GM12875 (cell line): ENCODE measurements at regions not wholly inside any gene's neighbourhood (a gene's known extent, or its start where the extent isn't known, plus 50 kb on each side); places are given as distances from the start of the nearest gene placed in this dataset.

ENCODE experiments used
- H3K4me3 ChIP-seq: one replicate; pipeline ENCODE4 v1.5.1; 2011; ENCODE audit warnings: low read depth, low read length, control low read depth
- CTCF ChIP-seq: IDR thresholded peaks from 2 replicates; pipeline ENCODE4 v1.5.1; 2011; ENCODE audit warnings: low read depth, mild to moderate bottlenecking, control low read depth, inconsistent platforms, low read length, moderate library complexity, borderline replicate concordance; ENCODE audit not compliant: insufficient read depth

- H3K4me3 ChIP-seq = no peak overlapping the region
- no peak for TF ChIP-seq CTCF
Measured at GRCh38 chr13:99634672-99635071, 133.4 kb downstream of the TM9SF2 start.

GRCh38 chr13:99630269-99630898 lies 129.1 kb downstream of the TM9SF2 start:
- no peak overlapping the region for H3K4me3 ChIP-seq
- no peak for TF ChIP-seq CTCF

- H3K4me3 ChIP-seq = no peak overlapping the region
- no peak for TF ChIP-seq CTCF
Measured at GRCh38 chr13:99629641-99630040, 128.4 kb downstream of the TM9SF2 start.

DNA sequence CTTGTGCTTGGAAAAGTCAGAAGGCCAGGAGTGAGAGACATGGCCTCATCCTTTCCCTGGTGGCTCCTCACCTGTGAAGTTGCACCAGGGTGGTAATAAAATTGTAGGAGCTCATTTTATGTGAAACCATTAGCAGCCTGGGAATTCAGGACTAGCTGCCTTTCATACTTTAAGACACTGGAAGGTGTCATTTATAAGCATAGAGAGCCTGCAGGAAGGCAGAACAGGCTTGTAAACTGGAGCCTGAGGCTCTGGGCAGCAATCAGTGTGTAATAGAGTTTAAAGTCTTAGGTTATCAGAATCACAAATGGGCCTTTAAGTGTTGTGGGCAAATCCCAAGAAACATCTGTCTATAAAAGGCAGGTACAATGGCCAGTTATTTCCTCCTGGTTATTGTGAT lies 127.2 kb downstream of the TM9SF2 start:
- TF ChIP-seq CTCF = no peak

DNA sequence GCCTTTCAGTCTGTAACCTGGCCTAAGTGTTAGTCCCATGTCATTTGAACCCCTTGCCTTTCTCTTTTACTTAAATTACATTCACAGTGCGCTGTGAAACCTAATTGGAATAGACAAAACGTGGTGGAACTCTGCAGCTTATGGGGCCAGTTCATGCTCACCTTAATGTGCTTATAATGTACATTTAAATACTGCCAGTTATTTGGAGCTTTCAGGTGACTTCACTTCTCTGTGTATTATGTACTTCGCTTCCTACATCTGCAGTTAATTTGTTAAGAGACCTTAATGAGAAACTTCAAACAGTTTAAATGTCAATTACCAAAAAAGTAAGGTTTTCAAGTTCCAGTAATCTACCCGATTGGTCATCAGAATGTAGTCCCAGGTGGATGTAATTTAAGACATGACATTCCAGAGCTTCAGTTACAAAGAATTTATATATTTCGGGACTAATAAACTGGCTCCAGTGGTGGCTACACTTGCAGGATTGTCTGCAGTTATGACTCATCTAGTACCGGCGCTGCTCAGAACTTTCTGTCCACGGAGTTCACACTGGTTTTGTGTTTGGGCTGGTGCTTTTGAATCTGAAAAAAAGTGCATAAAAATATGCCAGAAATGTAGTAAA lies 125.3 kb downstream of the TM9SF2 start:
- TF ChIP-seq CTCF = no peak
- no peak overlapping the region for H3K4me3 ChIP-seq

More for the DNA sequence above, 127.2 kb downstream of the TM9SF2 start:
- no peak overlapping the region for H3K4me3 ChIP-seq

GRCh38 chr13:99624936-99625540 lies 123.8 kb downstream of the TM9SF2 start:
- no peak for TF ChIP-seq CTCF
- no peak overlapping the region for H3K4me3 ChIP-seq

DNA sequence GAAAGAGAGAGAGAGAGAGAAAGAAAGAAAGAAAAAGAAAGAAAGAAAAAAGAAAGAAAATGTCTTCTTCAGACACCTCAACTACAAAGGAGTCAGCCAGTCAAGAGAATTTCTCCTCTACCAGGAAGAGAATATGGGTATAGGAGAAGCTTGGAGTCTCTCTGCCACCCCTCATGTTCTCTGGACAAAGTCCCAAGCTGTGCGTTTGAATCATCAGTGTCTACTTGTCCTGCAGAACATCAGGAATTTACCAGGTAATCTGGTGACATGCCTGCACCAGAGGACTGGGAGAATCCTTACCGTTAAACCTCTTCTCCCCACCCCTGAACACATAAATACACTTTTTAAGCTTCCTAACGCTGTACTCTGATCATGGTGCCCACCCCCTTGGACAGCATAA lies 119.5 kb downstream of the TM9SF2 start:
- no peak for TF ChIP-seq CTCF
- H3K4me3 ChIP-seq = no peak overlapping the region
